Iris pigment epithelial cell (primary cell): ENCODE measurements at regions not wholly inside any gene's neighbourhood (a gene's known extent, or its start where the extent isn't known, plus 50 kb on each side); places are given as distances from the start of the nearest gene placed in this dataset.
A peak's percentile ranks its signal among the peaks of the same experiment; 100 is the strongest.

Experiments
- DNase-seq: peaks from one replicate; pipeline ENCODE4 v3.0.0-alpha.2; 2011; ENCODE audit warnings: low read depth

DNA sequence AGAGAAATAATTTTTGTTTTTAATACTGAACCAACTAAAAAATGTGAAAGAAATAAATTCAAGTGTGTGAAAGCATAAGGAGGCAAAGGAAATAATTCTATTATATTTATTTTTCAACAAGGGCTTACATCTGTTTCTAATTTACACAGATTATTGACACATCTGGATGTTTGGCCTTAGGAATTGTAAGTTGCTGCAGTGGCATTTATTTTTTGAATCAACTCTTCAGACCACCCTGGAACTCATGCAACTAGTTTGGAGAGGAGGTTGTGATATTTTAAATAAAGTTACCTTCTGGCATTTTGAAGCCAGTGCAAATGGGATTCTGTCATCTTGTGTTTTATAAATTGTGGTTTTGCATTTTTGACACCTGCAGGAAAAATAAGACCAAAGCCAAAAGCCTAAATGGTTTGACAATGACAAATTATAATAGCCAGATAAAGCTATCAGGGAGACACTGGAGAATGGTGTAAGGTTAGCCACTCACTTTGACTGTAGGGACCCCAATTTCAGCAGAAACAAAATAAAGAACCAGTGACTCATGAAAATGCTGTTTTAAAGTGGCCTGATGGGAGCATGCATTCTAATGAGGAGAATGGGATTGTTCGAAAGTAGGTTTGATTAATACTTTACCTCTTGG is 192.9 kb downstream of the KLF5 start:
- DNase-seq = no peak

- DNase-seq = no peak
Measured at GRCh38 chr13:73250061-73250460, 191.3 kb downstream of the KLF5 start.

DNA sequence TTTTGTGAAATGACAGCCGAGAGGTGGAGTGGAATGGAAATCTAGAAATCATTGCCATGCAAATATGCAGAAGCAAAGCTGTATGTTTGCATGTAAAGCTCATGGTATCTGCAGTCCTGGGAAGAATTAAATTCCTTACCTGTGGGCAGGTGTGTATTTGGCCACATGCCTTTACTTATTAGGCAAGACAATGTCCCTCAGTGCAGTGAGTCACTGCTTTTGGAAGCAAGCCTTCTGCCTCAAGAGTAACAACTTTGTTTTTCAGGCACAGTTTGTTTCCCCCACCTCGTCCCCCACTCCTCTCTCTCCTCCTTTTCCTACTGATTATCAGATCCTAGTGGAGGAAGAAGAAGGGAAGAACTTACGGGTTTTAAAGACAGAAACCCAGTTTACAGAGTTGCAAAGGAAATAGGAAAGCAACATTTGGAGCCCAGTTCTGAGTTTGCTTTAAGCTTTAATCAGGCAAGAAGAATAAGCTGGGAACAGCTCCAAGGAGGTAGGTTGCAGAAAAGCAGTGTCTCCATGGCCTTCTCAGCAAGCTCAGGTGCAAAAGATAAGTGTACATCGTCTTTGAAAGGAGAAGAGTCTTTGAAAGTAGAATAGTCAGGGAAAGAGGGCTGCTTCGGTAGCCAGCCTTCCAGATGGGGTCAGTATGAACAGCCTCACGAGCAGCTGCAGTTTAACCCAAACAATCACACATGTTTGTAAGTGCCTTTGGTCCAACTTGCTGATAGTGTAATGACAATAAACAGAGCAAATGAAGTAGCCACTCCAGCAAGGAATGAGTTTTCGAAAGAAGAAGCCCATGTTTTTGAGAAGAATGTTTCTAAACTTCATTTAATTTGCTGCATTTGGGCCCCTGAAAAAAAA is 190.1 kb downstream of the KLF5 start:
- no peak for DNase-seq

GRCh38 chr13:73248154-73248553 is 189.3 kb downstream of the KLF5 start:
- DNase-seq = no peak

- DNase-seq = no peak
Measured at GRCh38 chr13:73245246-73245645, 186.4 kb downstream of the KLF5 start.

GRCh38 chr13:73244467-73244866 is 185.7 kb downstream of the KLF5 start:
- DNase-seq = no peak

DNA sequence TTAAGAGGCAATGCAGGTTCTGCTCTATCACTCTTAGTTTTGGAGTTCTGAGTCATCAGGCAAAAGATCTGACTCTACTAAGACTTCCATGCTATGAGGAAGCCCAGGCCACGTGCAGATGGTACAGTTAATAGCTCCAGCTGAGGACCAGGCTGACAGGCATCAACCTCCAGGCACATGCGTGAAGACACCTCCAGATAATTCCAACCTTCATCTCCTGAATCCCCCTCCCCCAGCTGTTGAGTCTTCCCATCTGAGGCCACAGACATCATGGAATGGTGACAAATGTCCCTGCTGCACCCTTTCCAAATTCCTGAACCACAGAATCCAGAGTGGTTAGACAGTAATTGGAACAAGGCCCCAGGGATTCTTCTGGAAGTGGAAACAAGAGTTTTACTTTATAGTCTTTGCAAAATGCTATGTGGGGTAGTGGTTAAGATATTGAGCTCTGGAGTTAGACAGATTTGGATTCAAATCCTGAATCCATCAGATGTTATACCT is 183.8 kb downstream of the KLF5 start:
- no peak for DNase-seq

GRCh38 chr13:73240193-73240592 is 181.4 kb downstream of the KLF5 start:
- DNase-seq = peak; percentile 37

- no peak for DNase-seq
Measured at GRCh38 chr13:73235385-73235784, 176.6 kb downstream of the KLF5 start.

GRCh38 chr13:73231471-73231870 is 172.7 kb downstream of the KLF5 start:
- DNase-seq = no peak

GRCh38 chr13:73230716-73231115 is 171.9 kb downstream of the KLF5 start:
- DNase-seq = peak; percentile 46

GRCh38 chr13:73228546-73228945 is 169.7 kb downstream of the KLF5 start:
- peak; percentile 44 for DNase-seq

DNA sequence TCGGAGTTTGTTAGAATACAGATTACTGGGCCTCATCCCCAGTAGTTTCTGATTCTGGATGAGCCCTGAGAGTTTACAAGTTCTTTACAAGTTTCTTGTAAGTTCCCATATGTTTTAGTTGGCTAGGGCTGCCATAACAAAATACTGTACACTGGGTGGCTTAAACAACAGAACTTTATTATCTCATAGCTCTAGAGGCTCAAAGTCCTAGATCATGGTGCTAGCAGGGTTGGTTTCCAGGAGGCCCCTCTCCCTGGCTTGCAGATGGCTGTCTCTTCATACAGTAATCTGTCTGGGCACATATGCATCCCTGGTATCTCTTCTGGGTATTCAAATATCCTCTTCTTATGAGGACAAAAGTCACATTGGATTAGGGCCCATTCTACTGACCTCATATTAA is 167.2 kb downstream of the KLF5 start:
- no peak for DNase-seq

- peak; percentile 20 for DNase-seq
Measured at GRCh38 chr13:73224703-73225102, 165.9 kb downstream of the KLF5 start.

GRCh38 chr13:73223372-73223781 is 164.6 kb downstream of the KLF5 start:
- no peak for DNase-seq

DNA sequence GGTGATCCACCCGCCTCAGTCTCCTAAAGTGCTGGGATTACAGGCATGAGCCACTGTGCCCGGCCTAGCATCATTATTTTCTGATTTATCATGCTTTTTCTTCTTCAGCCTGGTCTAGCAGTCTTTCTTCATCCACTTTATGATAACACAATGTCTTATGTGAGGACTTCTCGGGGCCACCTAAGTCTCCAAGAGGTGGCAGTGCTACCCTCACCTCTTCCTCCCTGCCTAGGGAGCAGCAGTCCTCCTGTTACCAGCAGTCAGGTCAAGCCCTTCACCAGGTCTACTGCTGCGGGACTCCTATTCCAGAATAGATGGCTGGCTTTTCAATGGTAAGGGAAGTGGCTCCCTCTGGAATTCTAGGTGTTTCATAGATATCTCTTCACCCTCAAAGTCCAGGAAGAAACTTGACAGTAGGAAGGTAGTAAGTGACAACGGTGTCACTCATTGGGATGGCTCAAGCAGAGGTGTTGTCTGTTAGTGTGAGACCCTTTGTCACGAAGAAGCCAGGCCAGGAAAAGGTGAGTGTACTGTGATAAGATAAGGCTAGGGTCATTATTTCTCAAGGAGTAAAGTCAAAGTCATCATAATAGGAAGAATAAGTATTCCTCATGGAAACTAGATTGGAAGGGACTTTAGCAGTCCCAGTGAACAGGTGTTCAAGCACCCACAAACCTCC is 164.0 kb downstream of the KLF5 start:
- DNase-seq = no peak

- DNase-seq = peak; percentile 48
Measured at GRCh38 chr13:73220966-73221720, 162.3 kb downstream of the KLF5 start.

DNA sequence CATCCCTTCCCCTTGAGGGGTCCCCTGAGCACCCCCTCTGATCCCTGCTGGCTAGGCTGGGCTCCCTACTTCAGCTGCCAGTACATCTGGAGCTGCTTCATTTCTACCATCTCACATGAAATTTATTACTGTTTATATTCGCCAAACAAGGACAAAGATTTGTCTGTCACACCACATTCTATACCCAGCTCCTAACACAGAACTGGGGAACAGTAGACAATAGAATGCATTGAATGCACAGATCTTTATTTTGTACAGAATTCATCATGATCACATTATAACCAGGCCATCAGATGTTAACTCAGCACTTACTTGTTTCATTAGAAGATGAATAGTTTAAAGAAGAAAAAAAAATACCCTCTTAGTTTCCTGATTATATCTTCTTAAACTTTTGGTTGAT is 159.4 kb downstream of the KLF5 start:
- DNase-seq = no peak

GRCh38 chr13:73216381-73216831 is 157.6 kb downstream of the KLF5 start:
- peak; percentile 18 for DNase-seq

DNA sequence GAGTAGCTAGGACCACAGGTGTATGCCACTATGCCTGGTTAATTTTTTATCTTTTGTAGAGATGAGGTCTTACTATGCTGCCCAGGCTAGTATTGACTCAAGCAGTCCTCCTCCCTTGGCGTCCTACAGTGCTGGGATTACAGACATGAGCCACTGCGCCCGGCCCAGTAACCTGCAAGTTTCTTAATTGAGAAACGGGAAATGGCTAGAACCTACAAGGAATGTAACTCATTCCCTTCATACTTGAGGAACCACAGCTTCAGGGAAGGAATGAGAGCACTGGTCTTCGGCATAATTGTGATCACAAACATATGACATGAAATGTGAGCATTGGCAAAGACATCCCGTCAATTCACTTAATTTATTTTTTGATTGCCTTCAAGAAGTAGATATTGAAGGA is 157.0 kb downstream of the KLF5 start:
- peak; percentile 78 for DNase-seq

DNA sequence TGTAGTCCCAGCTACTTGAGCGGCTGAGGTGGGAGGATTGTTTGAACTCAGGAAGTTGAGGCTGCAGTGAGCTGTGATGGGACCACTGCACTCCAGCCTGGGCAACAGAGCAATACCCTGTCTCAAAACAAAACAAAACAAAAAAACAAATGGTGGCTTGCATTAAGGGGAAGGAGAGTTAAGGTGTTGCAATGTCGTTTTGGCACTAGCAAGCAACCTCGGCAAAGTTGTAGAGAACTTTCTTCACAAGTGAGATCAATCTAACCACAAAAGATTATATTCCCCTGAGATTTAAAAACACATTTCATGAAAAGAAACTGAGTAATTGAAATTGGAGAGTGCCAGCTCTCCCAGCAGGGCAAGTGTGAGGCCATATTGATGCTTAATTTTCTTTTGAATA is 153.7 kb downstream of the KLF5 start:
- no peak for DNase-seq
